Bronchial epithelial cell (primary cell): ENCODE measurements at regions not wholly inside any gene's neighbourhood (a gene's known extent, or its start where the extent isn't known, plus 50 kb on each side); places are given as distances from the start of the nearest gene placed in this dataset.

Source experiments
- DNase-seq: peaks from one replicate; pipeline ENCODE4 v3.0.0-alpha.2; 2010; ENCODE audit warnings: low read depth
- FAIRE-seq: peaks from 2 replicates; lab custom pipeline; 2011; peaks lifted over from hg19 to GRCh38; lab: Jason Lieb, UNC
- H3K27me3 ChIP-seq: 2 replicates; pipeline ENCODE4 v1.5.1; 2011; ENCODE audit warnings: low read length; ENCODE audit not compliant: control insufficient read depth, insufficient read depth
- H3K36me3 ChIP-seq: 2 replicates; pipeline ENCODE4 v1.5.1; 2011; ENCODE audit warnings: low read length; ENCODE audit not compliant: control insufficient read depth, insufficient read depth
- H3K4me3 ChIP-seq: 2 replicates; pipeline ENCODE4 v1.5.1; 2011; ENCODE audit warnings: mild to moderate bottlenecking, low read depth, low read length, control low read depth
- TF ChIP-seq, protein P1 (sequence below): IDR thresholded peaks from 2 replicates; pipeline ENCODE4 v1.5.1; 2011; ENCODE audit warnings: mild to moderate bottlenecking, moderate library complexity, low read length, control low read depth, inconsistent platforms; ENCODE audit not compliant: insufficient read depth, severe bottlenecking

DNA sequence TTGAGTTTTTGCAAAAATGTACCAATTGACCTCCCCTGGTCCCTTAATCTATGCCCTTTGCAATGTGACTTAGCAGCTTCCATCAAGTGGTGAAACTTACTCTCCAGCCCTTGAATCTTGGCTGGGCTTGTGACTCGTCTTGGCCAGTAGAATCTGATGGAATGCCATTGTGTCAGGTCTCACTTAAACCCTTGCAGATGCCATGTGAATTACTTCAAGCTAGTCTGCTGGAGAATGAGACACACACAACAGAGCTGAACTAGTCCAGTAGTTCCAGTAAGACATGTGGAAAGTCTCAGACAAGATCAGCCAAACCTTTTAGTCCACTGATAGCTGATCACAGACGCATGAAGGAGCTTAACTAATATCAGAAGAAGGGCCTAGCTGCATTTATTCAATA is 567.8 kb upstream of the CPEB2 start:
- TF ChIP-seq, protein P1, sequence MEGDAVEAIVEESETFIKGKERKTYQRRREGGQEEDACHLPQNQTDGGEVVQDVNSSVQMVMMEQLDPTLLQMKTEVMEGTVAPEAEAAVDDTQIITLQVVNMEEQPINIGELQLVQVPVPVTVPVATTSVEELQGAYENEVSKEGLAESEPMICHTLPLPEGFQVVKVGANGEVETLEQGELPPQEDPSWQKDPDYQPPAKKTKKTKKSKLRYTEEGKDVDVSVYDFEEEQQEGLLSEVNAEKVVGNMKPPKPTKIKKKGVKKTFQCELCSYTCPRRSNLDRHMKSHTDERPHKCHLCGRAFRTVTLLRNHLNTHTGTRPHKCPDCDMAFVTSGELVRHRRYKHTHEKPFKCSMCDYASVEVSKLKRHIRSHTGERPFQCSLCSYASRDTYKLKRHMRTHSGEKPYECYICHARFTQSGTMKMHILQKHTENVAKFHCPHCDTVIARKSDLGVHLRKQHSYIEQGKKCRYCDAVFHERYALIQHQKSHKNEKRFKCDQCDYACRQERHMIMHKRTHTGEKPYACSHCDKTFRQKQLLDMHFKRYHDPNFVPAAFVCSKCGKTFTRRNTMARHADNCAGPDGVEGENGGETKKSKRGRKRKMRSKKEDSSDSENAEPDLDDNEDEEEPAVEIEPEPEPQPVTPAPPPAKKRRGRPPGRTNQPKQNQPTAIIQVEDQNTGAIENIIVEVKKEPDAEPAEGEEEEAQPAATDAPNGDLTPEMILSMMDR: no peak
- H3K36me3 ChIP-seq: no peaks in the 10 kb centered on the region
- H3K27me3 ChIP-seq: no peaks in the 10 kb centered on the region
- DNase-seq: no peak
- no peak overlapping the region for H3K4me3 ChIP-seq
- no peak for FAIRE-seq

DNA sequence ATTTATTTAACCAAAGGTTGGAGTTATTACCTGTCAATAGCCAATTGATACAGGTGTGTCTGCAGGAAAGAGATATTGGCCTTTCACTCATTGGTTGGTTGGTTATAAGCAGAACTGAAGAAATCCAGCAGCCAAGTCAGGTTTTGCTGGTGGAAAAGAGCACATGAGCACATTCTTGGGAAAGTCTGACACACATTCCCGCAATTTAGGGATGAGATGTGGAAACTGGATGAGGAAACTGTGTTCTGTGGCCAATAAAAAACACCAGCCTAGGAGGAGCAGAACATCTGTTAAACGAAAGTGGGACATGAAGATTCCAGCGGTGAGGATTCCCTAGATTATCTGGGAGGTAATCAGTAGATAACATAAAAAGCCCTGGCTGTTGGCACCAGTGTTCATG is 567.4 kb upstream of the CPEB2 start:
- no peak for DNase-seq
- H3K36me3 ChIP-seq: no peaks in the 10 kb centered on the region
- TF ChIP-seq, protein P1: no peak
- no peak for FAIRE-seq
- H3K4me3 ChIP-seq: no peak overlapping the region
- no peaks in the 10 kb centered on the region for H3K27me3 ChIP-seq

DNA sequence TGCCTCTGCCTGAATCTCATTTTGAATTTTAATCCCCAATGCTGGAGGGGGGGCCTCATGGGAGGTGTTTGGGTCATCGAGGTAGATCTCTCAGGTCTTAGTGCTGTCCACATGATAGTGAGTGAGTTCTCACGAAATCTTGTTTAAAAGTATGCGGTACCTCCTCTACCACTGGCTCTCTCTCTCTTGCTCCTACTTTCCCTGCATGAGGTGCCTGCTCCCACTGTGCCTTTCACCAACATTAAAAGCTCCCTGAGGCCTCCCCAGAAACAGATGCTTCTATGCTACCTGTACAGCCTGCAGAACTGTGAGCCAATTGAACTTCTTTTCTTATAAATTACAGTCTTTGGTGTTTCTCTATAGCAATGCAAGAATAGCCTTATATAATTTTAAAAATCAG is 560.7 kb upstream of the CPEB2 start:
- TF ChIP-seq, protein P1: no peak
- FAIRE-seq: no peak

DNA sequence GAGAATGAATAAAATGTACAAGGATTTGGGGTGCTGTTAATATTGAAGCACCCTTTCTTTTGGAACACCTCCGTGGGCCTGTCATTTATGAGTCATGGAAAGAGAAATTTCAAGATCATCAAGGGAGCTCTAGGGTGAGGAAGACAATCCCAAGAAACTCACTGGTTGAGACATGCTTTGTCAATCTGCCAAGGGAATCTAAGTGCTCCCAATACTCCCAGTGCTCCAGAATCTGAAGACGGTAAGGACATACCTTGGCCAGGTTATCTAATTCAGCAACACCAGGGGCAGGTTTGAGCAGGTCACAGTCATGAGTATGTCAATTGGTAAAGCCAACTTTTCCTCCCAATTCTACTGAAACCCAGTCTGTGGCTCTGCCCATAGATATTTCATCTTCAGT is 556.4 kb upstream of the CPEB2 start:
- no peak overlapping the region for H3K4me3 ChIP-seq
- peak; percentile 89 for DNase-seq
- FAIRE-seq: no peak
- no peaks in the 10 kb centered on the region for H3K27me3 ChIP-seq
- TF ChIP-seq, protein P1: no peak
- H3K36me3 ChIP-seq: no peaks in the 10 kb centered on the region

More for the DNA sequence above, 560.7 kb upstream of the CPEB2 start:
- Histone ChIP-seq H3K4me3 (no peak overlapping the region), H3K27me3 (no peaks in the 10 kb centered on the region), H3K36me3 (no peaks in the 10 kb centered on the region)
- no peak for DNase-seq

DNA sequence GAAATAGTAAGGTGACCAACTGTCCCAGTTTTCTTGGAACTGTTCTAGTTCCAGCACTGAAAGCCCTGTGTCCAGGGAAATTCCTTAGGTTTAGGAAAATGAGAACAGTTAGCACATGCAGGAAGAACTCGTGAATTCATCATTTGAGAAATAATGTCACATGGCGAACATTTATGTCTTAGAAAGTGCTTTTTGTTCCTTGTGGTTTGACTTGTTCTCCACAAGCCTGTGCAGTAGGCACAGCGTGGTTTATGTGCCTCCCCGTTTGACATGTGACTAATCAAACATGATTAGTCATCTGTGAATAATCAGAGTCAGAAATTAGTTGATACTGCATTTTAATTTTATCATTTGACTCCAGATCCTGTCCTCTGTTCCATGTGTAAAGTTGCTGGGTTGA is 556.0 kb upstream of the CPEB2 start:
- DNase-seq (peak; percentile 86), FAIRE-seq (no peak)
- TF ChIP-seq, protein P1: no peak
- Histone ChIP-seq H3K27me3 (no peaks in the 10 kb centered on the region), H3K36me3 (no peaks in the 10 kb centered on the region), H3K4me3 (no peak overlapping the region)

DNA sequence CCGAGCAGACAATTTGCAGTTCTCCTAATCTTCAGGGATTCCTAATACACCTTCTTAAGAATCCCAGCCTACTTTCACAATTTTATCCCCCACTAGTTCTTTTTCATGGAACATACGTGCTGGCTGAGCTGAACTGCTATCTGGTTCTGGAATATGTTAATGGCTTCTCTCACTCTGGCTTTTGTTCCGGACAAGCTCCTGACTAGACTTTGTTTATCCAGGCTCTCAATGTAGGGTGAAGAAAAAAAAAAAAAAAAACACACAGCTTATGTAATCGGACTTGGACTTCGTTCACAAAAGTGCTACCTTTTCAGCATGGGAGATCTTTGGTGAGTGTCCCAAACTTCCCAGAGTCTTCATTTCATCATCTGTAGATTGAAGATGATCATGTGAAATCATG is 555.4 kb upstream of the CPEB2 start:
- DNase-seq (peak; percentile 3), FAIRE-seq (no peak)
- no peak overlapping the region for H3K4me3 ChIP-seq
- H3K36me3 ChIP-seq: no peaks in the 10 kb centered on the region
- TF ChIP-seq, protein P1: no peak
- no peaks in the 10 kb centered on the region for H3K27me3 ChIP-seq
